HG03196 (cell line): ENCODE measurements at regions not wholly inside any gene's neighbourhood (a gene's known extent, or its start where the extent isn't known, plus 50 kb on each side); places are given as distances from the start of the nearest gene placed in this dataset.
"Not testable (repeated sequence)": the region's sequence is repeated elsewhere in the genome, so short reads cannot be mapped to it uniquely, and the experiment has no call there.

Source experiments
- ATAC-seq: cut with Tn5 transposase; IDR thresholded peaks from one replicate; pipeline ENCODE4 v1.9.1; 2021; ENCODE audit not compliant: unreplicated experiment

DNA sequence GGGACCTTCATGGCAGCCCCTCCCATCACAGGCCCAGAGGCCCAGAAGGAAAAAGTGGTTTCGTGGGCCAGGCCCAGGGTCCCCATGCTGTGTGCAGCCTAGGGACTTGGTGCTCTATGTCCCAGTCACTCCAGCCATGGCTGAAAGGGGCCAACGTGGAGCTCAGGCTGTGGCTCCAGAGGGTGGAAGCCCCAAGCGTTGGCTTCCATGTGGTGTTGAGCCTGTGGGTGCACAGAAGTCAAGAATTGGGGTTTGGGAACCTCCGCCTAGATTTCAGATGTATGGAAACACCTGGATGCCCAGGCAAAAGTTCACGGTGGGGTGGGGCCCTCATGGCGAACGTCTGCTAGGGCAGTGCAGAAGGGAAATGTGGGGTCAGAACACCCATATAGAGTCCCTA lies 105.3 kb upstream of the UNC5B start:
- not testable (repeated sequence) for ATAC-seq

GRCh38 chr10:71108042-71108441 lies 104.3 kb upstream of the UNC5B start:
- not testable (repeated sequence) for ATAC-seq

DNA sequence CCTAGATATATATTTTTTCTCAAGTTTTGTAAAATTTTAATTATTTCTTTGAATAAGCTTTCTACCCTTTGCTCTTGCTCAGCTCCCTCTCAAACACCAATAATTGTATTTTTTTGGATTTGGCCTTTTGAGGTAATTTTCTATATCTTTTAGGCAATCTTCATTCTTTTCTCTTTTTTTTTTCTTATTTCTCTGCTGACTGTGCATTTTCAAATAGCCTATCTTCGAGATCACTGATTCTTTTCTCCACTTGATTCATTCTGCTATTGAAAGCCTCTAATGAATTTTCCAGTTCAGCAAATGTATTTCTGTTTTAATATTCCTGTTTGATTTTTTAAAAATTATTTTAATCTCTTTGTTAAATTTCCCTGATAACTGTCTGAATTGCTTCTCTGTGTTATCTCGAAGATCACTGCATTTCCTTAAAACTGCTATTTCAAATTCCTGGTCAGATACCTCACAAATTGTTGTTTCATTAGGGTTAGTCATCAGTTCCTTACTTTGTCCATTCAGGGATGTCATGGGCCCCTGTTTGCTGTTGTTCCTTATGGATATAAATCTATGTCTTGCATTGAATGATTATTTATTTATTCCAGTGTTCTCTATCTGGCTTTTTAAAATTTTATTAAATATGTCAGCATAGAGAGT lies 100.1 kb upstream of the UNC5B start:
- no peak for ATAC-seq

GRCh38 chr10:71116426-71116825 lies 95.9 kb upstream of the UNC5B start:
- no peak for ATAC-seq

GRCh38 chr10:71117589-71117988 lies 94.8 kb upstream of the UNC5B start:
- ATAC-seq = not testable (repeated sequence)

- no peak for ATAC-seq
These were observed 89.3 kb upstream of the UNC5B start for GRCh38 chr10:71123023-71123422.

DNA sequence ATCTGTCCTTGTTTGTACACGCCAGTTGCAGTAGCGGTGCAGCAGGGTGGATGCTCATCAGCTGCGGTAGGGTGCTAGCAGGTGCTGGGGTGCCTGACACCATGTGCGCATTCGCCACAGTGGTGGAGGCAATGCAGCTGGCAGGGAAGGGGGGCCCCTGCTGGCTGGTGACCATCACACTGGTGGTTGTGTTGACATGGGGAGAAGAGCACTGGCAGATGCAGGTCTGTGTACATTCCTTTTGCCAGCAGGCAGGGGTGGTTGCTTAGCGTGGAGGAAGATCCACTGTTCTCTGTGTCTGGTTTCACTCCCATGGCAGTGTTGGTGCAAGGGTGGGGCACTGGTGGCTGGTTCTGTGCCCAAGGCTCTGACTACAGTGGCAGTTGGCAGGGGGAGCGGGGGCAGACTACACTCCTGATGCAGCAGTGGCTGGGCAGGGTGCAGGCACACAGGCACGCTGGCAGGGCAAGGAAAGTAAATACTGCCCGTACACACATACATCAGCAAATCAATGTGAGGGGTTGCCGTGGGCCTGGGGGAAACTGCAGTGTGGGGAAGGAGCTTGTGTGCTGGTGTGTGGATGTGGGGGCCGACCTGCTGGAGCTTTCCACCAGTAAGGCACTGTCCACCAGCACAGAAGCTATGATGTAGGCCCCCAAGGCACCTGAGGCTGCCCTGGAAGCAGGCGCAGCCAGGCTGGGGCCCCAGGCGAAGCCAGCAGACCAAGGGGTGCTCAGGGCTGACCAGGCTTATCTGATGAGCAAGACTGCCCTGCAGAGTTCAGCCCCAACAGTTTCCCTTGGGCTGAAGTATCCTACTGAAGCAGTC lies 87.2 kb upstream of the UNC5B start:
- no peak for ATAC-seq

DNA sequence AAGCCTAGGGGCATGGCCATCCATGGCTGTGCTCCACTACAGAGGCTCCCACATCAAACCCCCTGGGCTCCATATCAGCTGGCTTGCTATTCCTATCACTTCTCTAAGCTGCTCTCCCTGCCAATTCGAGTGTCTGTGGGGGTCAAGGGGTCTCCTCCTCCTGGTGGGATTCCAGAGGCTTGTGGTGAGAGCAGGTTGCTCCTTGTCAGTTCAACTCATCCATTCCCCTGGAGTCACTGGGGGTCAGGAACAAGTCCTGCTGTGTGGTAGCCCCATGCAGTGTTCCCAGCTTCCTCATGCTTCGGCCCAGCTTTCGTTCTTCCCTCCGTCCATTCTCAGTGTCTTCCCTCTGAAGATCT lies 86.6 kb upstream of the UNC5B start:
- ATAC-seq = no peak

DNA sequence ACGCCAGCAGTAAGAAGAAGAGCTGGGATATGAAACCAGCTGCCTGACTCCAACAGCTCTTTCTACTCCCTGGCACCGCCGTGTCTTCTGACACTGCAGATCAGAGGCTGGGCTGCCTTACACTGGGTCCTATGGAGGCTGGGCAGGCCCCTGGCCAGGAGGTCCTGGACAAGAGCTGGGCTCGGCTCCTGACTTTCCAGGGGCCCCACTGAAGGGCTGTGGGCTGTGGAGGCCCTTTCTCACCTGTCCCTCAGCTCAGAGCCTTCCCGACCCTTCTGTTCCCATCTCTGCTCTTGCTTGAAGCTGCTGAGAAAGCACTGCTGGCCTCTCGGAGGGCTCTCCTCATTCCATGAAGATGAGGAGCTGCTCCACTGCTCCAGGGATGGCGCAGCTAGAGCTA lies 85.9 kb upstream of the UNC5B start:
- no peak for ATAC-seq

GRCh38 chr10:71127104-71127503 lies 85.3 kb upstream of the UNC5B start:
- no peak for ATAC-seq

- no peak for ATAC-seq
These were observed 84.6 kb upstream of the UNC5B start for GRCh38 chr10:71127773-71128172.

DNA sequence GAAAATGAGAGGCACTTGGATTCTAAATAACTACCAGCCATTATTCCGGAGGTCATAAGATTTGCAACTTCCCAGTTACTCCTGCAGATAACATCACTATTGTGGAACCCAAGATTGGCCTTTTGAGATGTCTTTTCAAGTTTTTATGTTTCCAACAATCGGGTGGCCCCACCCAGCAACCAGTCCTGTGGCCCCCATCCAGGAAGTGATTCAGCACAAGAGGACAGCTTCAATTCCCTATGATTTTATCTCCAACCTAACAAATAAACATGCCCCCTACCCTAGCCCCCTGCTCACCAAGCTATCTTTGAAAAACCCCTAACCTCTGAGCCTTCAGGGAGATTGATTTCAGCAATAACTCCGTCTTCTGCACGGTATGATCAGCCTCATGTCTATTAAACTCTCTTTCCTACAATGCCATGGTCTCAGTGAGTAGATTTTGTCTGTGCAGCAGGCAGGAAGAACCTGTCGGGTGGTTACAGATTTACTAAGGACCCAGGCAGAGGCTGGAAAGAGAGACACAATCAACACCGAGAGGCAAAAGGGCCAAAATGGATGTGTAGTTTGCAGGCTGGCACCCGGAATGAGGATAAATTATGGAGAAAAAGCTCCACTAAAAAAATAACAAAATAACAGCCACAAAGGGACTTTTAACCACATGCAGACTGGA lies 83.9 kb upstream of the UNC5B start:
- no peak for ATAC-seq

GRCh38 chr10:71131096-71131495 lies 81.3 kb upstream of the UNC5B start:
- ATAC-seq = no peak

DNA sequence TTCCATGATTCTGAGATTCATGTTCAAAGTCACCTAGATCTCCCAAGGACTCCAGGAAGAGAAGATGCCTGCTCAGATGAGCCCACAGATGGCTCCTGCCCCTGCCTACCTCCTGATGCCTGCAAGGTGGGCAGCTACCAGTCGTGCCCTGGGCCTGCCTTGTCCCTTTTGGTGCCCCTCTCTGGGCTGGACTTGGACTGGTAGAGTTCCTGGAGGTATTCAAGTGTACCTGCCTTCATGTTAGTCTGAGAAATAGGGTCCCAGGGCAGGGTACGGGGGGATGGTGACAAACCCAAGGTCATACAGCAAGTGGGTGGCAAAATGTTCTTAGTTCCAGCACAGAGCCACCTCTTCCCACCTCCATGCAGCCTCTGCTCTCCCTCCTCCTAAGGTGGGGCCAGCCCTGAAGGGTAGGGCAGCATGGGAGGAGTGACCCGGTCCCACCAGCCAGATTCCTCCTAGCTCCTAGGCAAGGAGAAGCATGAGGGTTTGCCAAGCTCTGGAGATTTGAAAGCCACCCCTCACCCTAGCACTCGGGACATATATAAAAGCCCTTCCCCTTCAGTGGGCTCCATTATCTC lies 80.8 kb upstream of the UNC5B start:
- ATAC-seq = no peak

DNA sequence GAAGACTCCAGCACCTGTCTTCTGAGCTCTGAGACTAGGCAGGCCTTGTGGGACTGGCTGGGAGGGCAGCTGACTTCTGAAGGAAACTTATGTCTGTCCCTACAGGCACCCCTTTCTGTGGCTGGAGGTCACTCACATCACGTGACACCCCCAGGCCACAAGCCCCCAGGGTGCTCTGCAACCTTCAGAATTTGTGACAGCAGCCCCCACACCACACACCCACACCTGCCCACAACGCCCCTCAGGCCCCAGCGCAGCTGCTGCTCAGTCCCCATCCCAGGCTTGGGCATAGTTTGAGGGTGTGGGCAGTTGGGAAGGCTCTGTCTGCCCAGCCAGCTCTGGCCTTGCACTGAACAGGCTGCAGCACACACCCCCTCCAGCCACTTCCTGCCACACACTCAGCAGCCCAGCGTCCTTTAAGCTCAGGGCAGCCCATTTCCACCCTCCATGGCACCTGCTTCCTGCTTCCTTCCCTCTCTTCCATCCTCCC lies 80.0 kb upstream of the UNC5B start:
- ATAC-seq = no peak

DNA sequence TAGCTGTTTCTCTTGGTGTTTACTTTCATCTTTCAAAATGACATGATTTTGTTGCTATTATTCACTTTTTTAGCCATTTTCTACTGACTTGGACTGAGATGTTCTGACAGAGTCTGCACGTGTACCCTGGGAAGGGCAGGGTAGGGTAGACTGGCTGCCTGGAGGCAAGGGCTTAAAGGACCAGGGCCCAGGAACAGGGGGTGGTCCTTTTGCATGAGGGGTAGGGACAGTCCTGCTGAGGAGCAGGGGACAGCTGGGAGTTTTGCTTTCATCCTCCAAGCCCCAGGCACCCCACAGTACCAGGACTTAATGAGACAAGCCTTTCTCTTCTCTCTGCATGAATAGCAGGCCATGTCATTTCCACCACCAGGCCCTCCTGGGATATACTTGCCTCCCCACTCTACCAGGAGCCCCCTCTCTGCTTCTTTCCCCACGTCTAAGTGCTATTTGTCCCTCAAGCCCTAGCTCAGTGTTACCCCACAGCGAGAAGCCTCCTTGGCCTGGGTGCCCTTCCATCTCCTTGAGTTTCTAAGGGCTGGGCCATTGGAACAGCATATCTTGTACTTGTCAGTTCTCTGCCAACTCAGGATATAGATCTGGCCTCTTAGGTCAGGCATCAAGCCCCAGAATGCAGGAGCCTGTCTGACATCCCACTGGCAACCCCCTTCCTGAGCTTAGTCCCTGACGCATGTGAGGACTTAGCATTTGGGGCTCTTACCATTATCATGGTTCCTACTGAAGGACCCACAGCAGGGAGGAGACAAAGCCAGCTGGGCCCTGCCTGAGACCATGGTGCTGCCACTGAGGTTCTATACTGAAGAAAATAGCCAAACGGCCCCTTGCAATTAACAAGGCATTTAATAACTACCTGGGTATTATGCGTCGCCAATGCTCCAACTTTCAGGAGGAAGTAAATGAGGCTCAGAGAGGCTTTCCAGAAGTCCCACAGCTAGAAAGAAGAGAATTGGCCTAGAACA lies 78.4 kb upstream of the UNC5B start:
- ATAC-seq = no peak

GRCh38 chr10:71134732-71135211 lies 77.6 kb upstream of the UNC5B start:
- ATAC-seq = no peak

GRCh38 chr10:71135236-71135635 lies 77.1 kb upstream of the UNC5B start:
- ATAC-seq = no peak

- ATAC-seq = no peak
These were observed 76.2 kb upstream of the UNC5B start for GRCh38 chr10:71136036-71136721.

DNA sequence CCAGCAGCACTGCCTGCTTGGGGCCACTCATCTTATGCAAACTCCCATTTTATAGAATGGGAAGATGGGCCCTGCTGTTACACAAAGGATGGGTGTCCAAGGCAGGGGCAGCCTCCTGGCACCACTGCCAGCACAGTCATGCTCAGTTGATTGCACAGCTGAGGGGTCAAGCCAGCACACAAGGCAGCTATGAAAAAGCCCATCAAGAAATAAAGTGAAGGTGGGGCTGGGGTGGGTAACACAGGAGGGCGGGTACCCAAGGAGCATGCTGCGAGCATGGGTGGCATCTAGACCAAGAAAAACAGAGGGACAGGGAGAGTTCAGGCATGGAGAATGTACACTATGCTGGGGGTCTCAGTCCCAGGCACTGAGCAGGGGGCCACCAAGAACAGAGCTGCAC lies 74.7 kb upstream of the UNC5B start:
- ATAC-seq = no peak
